Upper lobe of left lung (tissue), 6 donors: ENCODE measurements at regions not wholly inside any gene's neighbourhood (a gene's known extent, or its start where the extent isn't known, plus 50 kb on each side); places are given as distances from the start of the nearest gene placed in this dataset.

Experiments
- ATAC-seq, 2 donors: fragments of 200-7000 bp; cut with Tn5 transposase; one replicate each; pipeline ENCODE4 v1.9.1; 2022; ENCODE audit warnings: mild to moderate bottlenecking in 2 of 2, moderate library complexity in 2 of 2; ENCODE audit not compliant: low FRiP score in 2 of 2
- DNase-seq, 2 donors: peaks; one replicate each; pipeline ENCODE4 v3.0.0-alpha.2; 2019 to 2020
- H3K27ac ChIP-seq, 4 donors: fragments of 200-600 bp; sonication (generic); one replicate each; pipeline ENCODE4 v1.5.1; 2016 to 2019
- H3K27me3 ChIP-seq, 4 donors: fragments of 200-600 bp; sonication (generic); one replicate each; pipeline ENCODE4 v1.5.1; 2017 to 2019
- H3K36me3 ChIP-seq, 4 donors: fragments of 200-600 bp; sonication (generic); one replicate each; pipeline ENCODE4 v1.5.1; 2016 to 2019
- H3K4me1 ChIP-seq, 4 donors: fragments of 200-600 bp; sonication (generic); one replicate each; pipeline ENCODE4 v1.5.1; 2018 to 2019
- H3K4me3 ChIP-seq, 4 donors: fragments of 200-600 bp; sonication (generic); one replicate each; pipeline ENCODE4 v1.5.1; 2017 to 2019; ENCODE audit warnings: mild to moderate bottlenecking in 2 of 4, moderate library complexity in 1 of 4
- H3K9me3 ChIP-seq, 4 donors: fragments of 200-600 bp; sonication (generic); one replicate each; pipeline ENCODE4 v1.5.1; 2018 to 2019
- EP300 ChIP-seq, 4 donors: sonication (generic); formaldehyde crosslinking; IDR thresholded peaks; one replicate each; pipeline ENCODE4 v1.5.1; 2017; ENCODE audit warnings: antibody characterized with exemption in 4 of 4, control low read depth in 2 of 4
- POLR2A ChIP-seq, 4 donors: fragments of 450-650 bp; IDR thresholded peaks; one replicate each; pipeline ENCODE4 v1.5.1; 2016 to 2017; ENCODE audit warnings: antibody characterized with exemption in 4 of 4, mild to moderate bottlenecking in 2 of 4
- POLR2AphosphoS5 ChIP-seq, 2 donors: sonication (generic); formaldehyde crosslinking; IDR thresholded peaks; one replicate each; pipeline ENCODE4 v1.5.1; 2017; ENCODE audit warnings: antibody characterized with exemption in 2 of 2
- WGBS, 2 donors: methylation state at CpG; one replicate each; pipeline ENCODE4 v1.1.5; 2017 to 2018; 5-methylcytosine and 5-hydroxymethylcytosine counted together
- TF ChIP-seq, protein P1 (sequence below), 6 experiments: fragments of 450-650 bp in 4 of 6; fragments of 200-600 bp in 2 of 6; sonication (generic) in 2 of 6; IDR thresholded peaks; one replicate each; pipeline ENCODE4 v1.5.1; 2016 to 2019; ENCODE audit warnings: antibody characterized with exemption in 6 of 6
- donor health status: DM: no; HTN: no; CAD: no; lungs with moderate emphysema.
- donor health status: DM: no; HTN: yes; CAD: no; lungs with severe emphysema.

DNA sequence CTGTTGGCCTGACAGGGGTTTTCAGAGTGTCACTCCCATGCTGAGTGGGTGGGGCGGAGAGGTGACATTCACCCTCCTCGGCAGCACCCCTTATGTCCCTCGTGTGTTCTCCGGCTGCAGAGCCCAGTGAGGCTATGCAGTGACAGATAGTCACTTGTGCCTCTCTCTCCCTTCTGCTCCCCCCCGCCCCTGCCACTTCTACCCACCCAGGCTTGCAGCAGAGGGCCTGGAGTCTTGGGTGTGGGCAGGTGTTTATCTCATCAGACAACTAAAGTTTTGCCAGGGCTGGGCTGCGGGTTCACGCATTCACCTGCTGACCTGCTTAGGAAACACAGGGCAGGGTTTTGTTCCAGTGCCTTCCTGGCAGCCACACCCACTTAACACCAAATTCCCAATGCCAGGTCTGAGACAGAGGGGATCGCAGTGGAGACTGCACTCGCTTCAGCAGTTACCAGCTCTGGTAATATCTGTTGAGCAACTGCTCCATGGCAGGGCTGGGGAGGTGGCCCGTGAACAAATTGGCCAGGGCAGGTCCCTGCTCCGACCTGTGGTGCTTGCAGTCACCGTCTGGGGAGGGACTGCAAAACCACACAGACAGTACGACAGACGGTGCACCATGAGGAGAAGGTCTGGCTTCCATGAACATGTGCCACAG is 50.5 kb upstream of the ADA2 start:
- no peak overlapping the region for H3K27ac ChIP-seq
- 71 to 73% methylated on average over 9 to 14 of the region's 14 CpGs for WGBS, 2 donors
- H3K9me3 ChIP-seq: no peaks in the 10 kb centered on the region
- TF ChIP-seq, protein P1, sequence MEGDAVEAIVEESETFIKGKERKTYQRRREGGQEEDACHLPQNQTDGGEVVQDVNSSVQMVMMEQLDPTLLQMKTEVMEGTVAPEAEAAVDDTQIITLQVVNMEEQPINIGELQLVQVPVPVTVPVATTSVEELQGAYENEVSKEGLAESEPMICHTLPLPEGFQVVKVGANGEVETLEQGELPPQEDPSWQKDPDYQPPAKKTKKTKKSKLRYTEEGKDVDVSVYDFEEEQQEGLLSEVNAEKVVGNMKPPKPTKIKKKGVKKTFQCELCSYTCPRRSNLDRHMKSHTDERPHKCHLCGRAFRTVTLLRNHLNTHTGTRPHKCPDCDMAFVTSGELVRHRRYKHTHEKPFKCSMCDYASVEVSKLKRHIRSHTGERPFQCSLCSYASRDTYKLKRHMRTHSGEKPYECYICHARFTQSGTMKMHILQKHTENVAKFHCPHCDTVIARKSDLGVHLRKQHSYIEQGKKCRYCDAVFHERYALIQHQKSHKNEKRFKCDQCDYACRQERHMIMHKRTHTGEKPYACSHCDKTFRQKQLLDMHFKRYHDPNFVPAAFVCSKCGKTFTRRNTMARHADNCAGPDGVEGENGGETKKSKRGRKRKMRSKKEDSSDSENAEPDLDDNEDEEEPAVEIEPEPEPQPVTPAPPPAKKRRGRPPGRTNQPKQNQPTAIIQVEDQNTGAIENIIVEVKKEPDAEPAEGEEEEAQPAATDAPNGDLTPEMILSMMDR (IDR thresholded peaks at IDR 0.05): no peak
- TF ChIP-seq EP300 (IDR thresholded peaks at IDR 0.05) (no peak), POLR2AphosphoS5 (IDR thresholded peaks at IDR 0.05) (no peak), POLR2A (IDR thresholded peaks at IDR 0.05) (no peak)
- DNase-seq (no peak), ATAC-seq (no peak)
- H3K27me3 ChIP-seq: no peaks in the 10 kb centered on the region
- H3K36me3 ChIP-seq: no peaks in the 10 kb centered on the region
- no peak overlapping the region for H3K4me3 ChIP-seq
- H3K4me1 ChIP-seq: peaks cover 0 to 8% (median 0%) of the 10 kb centered on the region in 4 donors

GRCh38 chr22:17269224-17269606 is 50.0 kb upstream of the ADA2 start:
- Histone ChIP-seq H3K36me3 (no peaks in the 10 kb centered on the region), H3K27me3 (no peaks in the 10 kb centered on the region), H3K4me1 (peaks cover 0 to 8% (median 3%) of the 10 kb centered on the region in 4 donors), H3K4me3 (no peak overlapping the region), H3K27ac (no peak overlapping the region), H3K9me3 (no peaks in the 10 kb centered on the region)
- DNase-seq (no peak), ATAC-seq (no peak)
- TF ChIP-seq POLR2A (IDR thresholded peaks at IDR 0.05): no peak
- no peak for TF ChIP-seq POLR2AphosphoS5 (IDR thresholded peaks at IDR 0.05)
- TF ChIP-seq EP300 (IDR thresholded peaks at IDR 0.05): no peak
- TF ChIP-seq, protein P1 (IDR thresholded peaks at IDR 0.05): no peak
- 81 to 94% methylated on average over 2 of the region's 2 CpGs for WGBS, 2 donors
